ENCODE measurements at regions not wholly inside any gene's neighbourhood (a gene's known extent, or its start where the extent isn't known, plus 50 kb on each side); places are given as distances from the start of the nearest gene placed in this dataset.

DNA sequence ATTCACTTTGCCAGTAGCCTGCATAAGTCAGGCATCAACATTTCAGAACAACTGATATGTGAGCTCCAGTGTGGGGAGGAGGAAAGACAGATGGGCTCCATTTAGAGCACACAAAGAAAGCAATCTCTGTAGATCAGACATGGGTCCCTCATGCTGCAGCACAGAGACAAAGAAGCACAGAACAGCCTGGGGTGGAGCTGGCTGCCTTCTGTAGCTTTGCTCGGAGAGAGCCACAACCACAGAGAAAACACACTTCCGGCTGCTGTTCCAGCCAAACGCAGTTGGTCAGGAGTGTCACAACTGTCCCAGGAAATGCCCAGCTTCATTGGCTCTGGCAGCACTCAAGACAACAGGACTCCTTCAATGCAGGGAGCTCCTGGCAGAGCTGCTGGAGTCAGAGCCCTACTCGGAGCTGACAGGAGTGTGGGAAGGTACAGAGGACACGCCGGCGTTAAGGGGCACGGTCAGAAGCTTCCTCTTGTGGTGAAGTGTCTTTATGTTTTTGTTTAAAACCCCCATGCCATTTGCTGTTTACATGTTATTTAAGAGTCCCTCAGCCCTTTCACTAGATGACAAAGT, 494.4 kb downstream of the TCERG1L start:
- intact Hi-C loops (cut with DNase I; ENCODE audit: low total_unique reads), result no loop called here
- 62 to 87% (median 80%) methylated on average over 6 to 8 of the region's 8 CpGs for WGBS, 5 donors
- H3K27ac ChIP-seq, result no peak overlapping the region
- no peaks in the 10 kb centered on the region for H3K27me3 ChIP-seq (replicated peaks in 1 of 7)
- H3K4me1 ChIP-seq, result no peaks in the 10 kb centered on the region
- H3K4me3 ChIP-seq, result no peak overlapping the region
- no peak for DNase-seq
- peaks cover 0 to 30% (median 5%) of the 10 kb centered on the region in 8 donors for H3K9me3 ChIP-seq
- H3K36me3 ChIP-seq, result no peaks in the 10 kb centered on the region
- TF ChIP-seq, protein P1, sequence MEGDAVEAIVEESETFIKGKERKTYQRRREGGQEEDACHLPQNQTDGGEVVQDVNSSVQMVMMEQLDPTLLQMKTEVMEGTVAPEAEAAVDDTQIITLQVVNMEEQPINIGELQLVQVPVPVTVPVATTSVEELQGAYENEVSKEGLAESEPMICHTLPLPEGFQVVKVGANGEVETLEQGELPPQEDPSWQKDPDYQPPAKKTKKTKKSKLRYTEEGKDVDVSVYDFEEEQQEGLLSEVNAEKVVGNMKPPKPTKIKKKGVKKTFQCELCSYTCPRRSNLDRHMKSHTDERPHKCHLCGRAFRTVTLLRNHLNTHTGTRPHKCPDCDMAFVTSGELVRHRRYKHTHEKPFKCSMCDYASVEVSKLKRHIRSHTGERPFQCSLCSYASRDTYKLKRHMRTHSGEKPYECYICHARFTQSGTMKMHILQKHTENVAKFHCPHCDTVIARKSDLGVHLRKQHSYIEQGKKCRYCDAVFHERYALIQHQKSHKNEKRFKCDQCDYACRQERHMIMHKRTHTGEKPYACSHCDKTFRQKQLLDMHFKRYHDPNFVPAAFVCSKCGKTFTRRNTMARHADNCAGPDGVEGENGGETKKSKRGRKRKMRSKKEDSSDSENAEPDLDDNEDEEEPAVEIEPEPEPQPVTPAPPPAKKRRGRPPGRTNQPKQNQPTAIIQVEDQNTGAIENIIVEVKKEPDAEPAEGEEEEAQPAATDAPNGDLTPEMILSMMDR (IDR thresholded peaks at IDR 0.05 in 8 of 11, conservative IDR thresholded peaks at IDR 0.05 in 3 of 11), result no peak
- TF ChIP-seq POLR2AphosphoS5 (IDR thresholded peaks at IDR 0.05) (no peak), POLR2A (IDR thresholded peaks at IDR 0.05) (no peak)

DNA sequence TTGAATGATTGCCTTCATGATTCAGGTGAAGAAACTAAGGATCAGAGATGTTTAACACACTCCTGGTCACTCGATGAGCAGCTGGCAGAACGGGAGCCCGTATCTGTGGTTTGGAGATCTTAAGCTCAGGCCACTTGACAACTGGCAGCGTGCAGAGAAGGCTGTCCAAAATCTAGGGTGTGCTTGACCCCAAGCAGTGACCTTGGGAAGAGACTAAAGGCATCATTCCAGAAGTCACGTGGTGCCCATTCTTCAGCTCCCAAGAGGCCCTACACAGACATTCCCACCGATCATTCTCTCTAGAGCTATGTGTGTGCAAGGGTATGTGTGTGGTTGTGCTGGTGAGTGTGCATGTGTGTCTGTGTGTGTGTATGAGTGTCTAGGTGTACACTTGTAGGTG, 493.8 kb downstream of the TCERG1L start:
- Histone ChIP-seq H3K4me1 (no peaks in the 10 kb centered on the region), H3K4me3 (no peak overlapping the region), H3K27ac (no peak overlapping the region), H3K27me3 (replicated peaks in 1 of 7) (no peaks in the 10 kb centered on the region), H3K36me3 (no peaks in the 10 kb centered on the region), H3K9me3 (peaks cover 0 to 30% (median 5%) of the 10 kb centered on the region in 8 donors)
- DNase-seq, result no peak
- intact Hi-C loops (cut with DNase I; ENCODE audit: low total_unique reads), result no loop called here
- WGBS, 5 donors, result 59 to 80% (median 71%) methylated on average over 6 of the region's 6 CpGs
- TF ChIP-seq POLR2AphosphoS5 (IDR thresholded peaks at IDR 0.05) (no peak), POLR2A (IDR thresholded peaks at IDR 0.05) (no peak)
- TF ChIP-seq, protein P1 (IDR thresholded peaks at IDR 0.05 in 8 of 11, conservative IDR thresholded peaks at IDR 0.05 in 3 of 11), result no peak

- intact Hi-C loops (cut with DNase I; ENCODE audit: low total_unique reads), result no loop called here
- Histone ChIP-seq H3K27me3 (replicated peaks in 1 of 7) (peaks cover 0 to 5% (median 0%) of the 10 kb centered on the region in 7 donors), H3K4me1 (no peaks in the 10 kb centered on the region), H3K4me3 (no peak overlapping the region), H3K27ac (no peak overlapping the region), H3K9me3 (peaks cover 3 to 55% (median 18%) of the 10 kb centered on the region in 8 donors), H3K36me3 (no peaks in the 10 kb centered on the region)
- WGBS, 5 donors, result 68 to 86% (median 79%) methylated on average over 9 to 11 of the region's 11 CpGs
- DNase-seq, result no peak
- TF ChIP-seq POLR2AphosphoS5 (IDR thresholded peaks at IDR 0.05), result no peak
- TF ChIP-seq POLR2A (IDR thresholded peaks at IDR 0.05), result no peak
- TF ChIP-seq, protein P1 (IDR thresholded peaks at IDR 0.05 in 8 of 11, conservative IDR thresholded peaks at IDR 0.05 in 3 of 11), result no peak
These were observed 490.5 kb downstream of the TCERG1L start for GRCh38 chr10:130820880-130821482.

DNA sequence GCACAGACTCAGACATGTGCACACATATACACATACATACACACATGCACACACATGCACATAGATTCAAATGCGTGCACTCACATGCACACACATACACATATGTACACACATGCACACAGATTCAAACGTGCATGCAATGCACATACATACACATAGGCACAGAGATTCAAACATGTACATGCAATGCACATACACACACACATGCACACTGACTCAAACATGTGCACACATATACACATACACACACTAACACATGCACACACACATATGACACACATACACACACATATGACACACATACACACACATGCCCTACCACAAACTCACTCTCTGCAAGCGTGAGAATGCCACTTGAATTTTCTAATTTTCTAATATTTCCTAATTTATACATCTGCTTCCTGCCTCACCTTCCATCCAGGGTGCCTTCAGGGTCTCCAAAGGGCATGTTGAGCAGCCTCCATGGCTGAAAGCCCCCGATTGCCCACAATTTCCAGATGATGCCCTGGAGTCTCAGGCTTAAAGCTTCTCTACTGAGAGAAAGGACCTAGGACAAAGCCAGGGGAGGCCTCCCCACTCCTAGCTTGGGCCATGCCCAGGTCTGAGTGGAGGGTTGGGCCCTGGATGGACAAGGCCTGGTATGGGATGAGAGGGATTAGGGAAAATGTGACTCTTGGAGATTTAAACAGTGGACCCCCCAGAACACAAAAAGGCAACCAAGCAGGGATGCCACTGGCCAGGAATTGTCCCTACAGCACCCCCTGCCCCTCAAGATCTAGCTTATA, 487.1 kb downstream of the TCERG1L start:
- Histone ChIP-seq H3K9me3 (peaks cover 5 to 46% (median 31%) of the 10 kb centered on the region in 8 donors), H3K36me3 (no peaks in the 10 kb centered on the region), H3K27ac (no peak overlapping the region), H3K4me3 (no peak overlapping the region), H3K27me3 (replicated peaks in 1 of 7) (peaks cover 0 to 5% (median 0%) of the 10 kb centered on the region in 7 donors), H3K4me1 (no peaks in the 10 kb centered on the region)
- intact Hi-C loops (cut with DNase I; ENCODE audit: low total_unique reads), result no loop called here
- WGBS, 5 donors, result 75 to 93% (median 83%) methylated on average over 4 of the region's 4 CpGs
- no peak for DNase-seq
- TF ChIP-seq POLR2A (IDR thresholded peaks at IDR 0.05), result no peak
- TF ChIP-seq, protein P1 (IDR thresholded peaks at IDR 0.05 in 8 of 11, conservative IDR thresholded peaks at IDR 0.05 in 3 of 11), result no peak
- TF ChIP-seq POLR2AphosphoS5 (IDR thresholded peaks at IDR 0.05), result no peak
